OCI-LY3 (cell line): ENCODE measurements at regions not wholly inside any gene's neighbourhood (a gene's known extent, or its start where the extent isn't known, plus 50 kb on each side); places are given as distances from the start of the nearest gene placed in this dataset.
"Not testable (repeated sequence)": the region's sequence is repeated elsewhere in the genome, so short reads cannot be mapped to it uniquely, and the experiment has no call there.

Experiments
- EZH2phosphoT487 ChIP-seq: fragments of 200-600 bp; shearing (Covaris generic); IDR thresholded peaks from 2 replicates; pipeline ENCODE4 v1.6.1; 2018; ENCODE audit warnings: antibody characterized with exemption, mixed run types, low read depth
- TF ChIP-seq, protein P1 (sequence below): fragments of 200-600, 300-600 bp; sonication (generic); IDR thresholded peaks from 2 replicates; pipeline ENCODE4 v1.5.1; 2014; ENCODE audit warnings: antibody characterized with exemption, low read length, low read depth

GRCh38 chrX:25771853-25772252 lies 366.3 kb upstream of the MAGEB18 start:
- TF ChIP-seq, protein P1, sequence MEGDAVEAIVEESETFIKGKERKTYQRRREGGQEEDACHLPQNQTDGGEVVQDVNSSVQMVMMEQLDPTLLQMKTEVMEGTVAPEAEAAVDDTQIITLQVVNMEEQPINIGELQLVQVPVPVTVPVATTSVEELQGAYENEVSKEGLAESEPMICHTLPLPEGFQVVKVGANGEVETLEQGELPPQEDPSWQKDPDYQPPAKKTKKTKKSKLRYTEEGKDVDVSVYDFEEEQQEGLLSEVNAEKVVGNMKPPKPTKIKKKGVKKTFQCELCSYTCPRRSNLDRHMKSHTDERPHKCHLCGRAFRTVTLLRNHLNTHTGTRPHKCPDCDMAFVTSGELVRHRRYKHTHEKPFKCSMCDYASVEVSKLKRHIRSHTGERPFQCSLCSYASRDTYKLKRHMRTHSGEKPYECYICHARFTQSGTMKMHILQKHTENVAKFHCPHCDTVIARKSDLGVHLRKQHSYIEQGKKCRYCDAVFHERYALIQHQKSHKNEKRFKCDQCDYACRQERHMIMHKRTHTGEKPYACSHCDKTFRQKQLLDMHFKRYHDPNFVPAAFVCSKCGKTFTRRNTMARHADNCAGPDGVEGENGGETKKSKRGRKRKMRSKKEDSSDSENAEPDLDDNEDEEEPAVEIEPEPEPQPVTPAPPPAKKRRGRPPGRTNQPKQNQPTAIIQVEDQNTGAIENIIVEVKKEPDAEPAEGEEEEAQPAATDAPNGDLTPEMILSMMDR = not testable (repeated sequence)
- not testable (repeated sequence) for TF ChIP-seq EZH2phosphoT487
